ENCODE measurements at regions not wholly inside any gene's neighbourhood (a gene's known extent, or its start where the extent isn't known, plus 50 kb on each side); places are given as distances from the start of the nearest gene placed in this dataset.

GRCh38 chr12:91287753-91288152 is 105.1 kb upstream of the DCN start:
- Histone ChIP-seq H3K27ac (no peak overlapping the region), H3K4me1 (ENCODE audit: low read depth, poor library complexity, severe bottlenecking) (no peaks in the 10 kb centered on the region), H3K27me3 (ENCODE audit: insufficient read depth, low read depth) (no peaks in the 10 kb centered on the region), H3K79me2 (ENCODE audit: insufficient read depth, low read depth) (no peaks in the 10 kb centered on the region), H3K4me2 (no peak overlapping the region), H2AFZ (ENCODE audit: low read depth) (no peak overlapping the region), H3K9ac (no peak overlapping the region), H3K36me3 (ENCODE audit: insufficient read depth) (no peaks in the 10 kb centered on the region), H3K4me3 (IDR thresholded peaks at IDR 0.05; ENCODE audit: insufficient read depth, low read depth, low read length) (no peak overlapping the region), H4K20me1 (ENCODE audit: insufficient read depth) (no peaks in the 10 kb centered on the region)
- no peak for TF ChIP-seq CTCF (conservative IDR thresholded peaks at IDR 0.05; ENCODE audit: low read depth, low read length)

- Histone ChIP-seq H3K4me2 (no peak overlapping the region), H3K27me3 (ENCODE audit: insufficient read depth, low read depth) (no peaks in the 10 kb centered on the region), H3K27ac (no peak overlapping the region), H3K4me1 (ENCODE audit: low read depth, poor library complexity, severe bottlenecking) (no peaks in the 10 kb centered on the region), H3K9ac (no peak overlapping the region), H2AFZ (ENCODE audit: low read depth) (no peak overlapping the region), H3K79me2 (ENCODE audit: insufficient read depth, low read depth) (no peaks in the 10 kb centered on the region), H3K36me3 (ENCODE audit: insufficient read depth) (no peaks in the 10 kb centered on the region), H3K4me3 (IDR thresholded peaks at IDR 0.05; ENCODE audit: insufficient read depth, low read depth, low read length) (no peak overlapping the region), H4K20me1 (ENCODE audit: insufficient read depth) (no peaks in the 10 kb centered on the region)
- no peak for TF ChIP-seq CTCF (conservative IDR thresholded peaks at IDR 0.05; ENCODE audit: low read depth, low read length)
Observed at GRCh38 chr12:91278126-91278525, 95.5 kb upstream of the DCN start.

- no peak overlapping the region for H2AFZ ChIP-seq (ENCODE audit: low read depth)
- H3K4me3 ChIP-seq (IDR thresholded peaks at IDR 0.05; ENCODE audit: insufficient read depth, low read depth, low read length): no peak overlapping the region
- TF ChIP-seq CTCF (conservative IDR thresholded peaks at IDR 0.05; ENCODE audit: low read depth, low read length): no peak
- no peak overlapping the region for H3K9ac ChIP-seq
- H3K27ac ChIP-seq: no peak overlapping the region
- H3K4me2 ChIP-seq: no peak overlapping the region
- no peaks in the 10 kb centered on the region for H3K79me2 ChIP-seq (ENCODE audit: insufficient read depth, low read depth)
- no peaks in the 10 kb centered on the region for H3K27me3 ChIP-seq (ENCODE audit: insufficient read depth, low read depth)
- H3K4me1 ChIP-seq (ENCODE audit: low read depth, poor library complexity, severe bottlenecking): no peaks in the 10 kb centered on the region
- no peaks in the 10 kb centered on the region for H3K36me3 ChIP-seq (ENCODE audit: insufficient read depth)
- no peaks in the 10 kb centered on the region for H4K20me1 ChIP-seq (ENCODE audit: insufficient read depth)
Observed at GRCh38 chr12:91276509-91276908, 93.9 kb upstream of the DCN start.

GRCh38 chr12:91275321-91275720 is 92.7 kb upstream of the DCN start:
- no peak overlapping the region for H3K27ac ChIP-seq
- no peaks in the 10 kb centered on the region for H3K4me1 ChIP-seq (ENCODE audit: low read depth, poor library complexity, severe bottlenecking)
- no peaks in the 10 kb centered on the region for H3K79me2 ChIP-seq (ENCODE audit: insufficient read depth, low read depth)
- H3K36me3 ChIP-seq (ENCODE audit: insufficient read depth): no peaks in the 10 kb centered on the region
- no peak overlapping the region for H3K4me2 ChIP-seq
- H4K20me1 ChIP-seq (ENCODE audit: insufficient read depth): no peaks in the 10 kb centered on the region
- H3K9ac ChIP-seq: no peak overlapping the region
- no peaks in the 10 kb centered on the region for H3K27me3 ChIP-seq (ENCODE audit: insufficient read depth, low read depth)
- no peak overlapping the region for H3K4me3 ChIP-seq (IDR thresholded peaks at IDR 0.05; ENCODE audit: insufficient read depth, low read depth, low read length)
- no peak overlapping the region for H2AFZ ChIP-seq (ENCODE audit: low read depth)
- no peak for TF ChIP-seq CTCF (conservative IDR thresholded peaks at IDR 0.05; ENCODE audit: low read depth, low read length)

- Histone ChIP-seq H3K27me3 (ENCODE audit: insufficient read depth, low read depth) (no peaks in the 10 kb centered on the region), H4K20me1 (ENCODE audit: insufficient read depth) (no peaks in the 10 kb centered on the region), H3K9ac (no peak overlapping the region), H3K27ac (no peak overlapping the region), H3K4me2 (no peak overlapping the region), H3K4me1 (ENCODE audit: low read depth, poor library complexity, severe bottlenecking) (no peaks in the 10 kb centered on the region), H2AFZ (ENCODE audit: low read depth) (no peak overlapping the region), H3K36me3 (ENCODE audit: insufficient read depth) (no peaks in the 10 kb centered on the region), H3K79me2 (ENCODE audit: insufficient read depth, low read depth) (no peaks in the 10 kb centered on the region), H3K4me3 (IDR thresholded peaks at IDR 0.05; ENCODE audit: insufficient read depth, low read depth, low read length) (no peak overlapping the region)
- TF ChIP-seq CTCF (conservative IDR thresholded peaks at IDR 0.05; ENCODE audit: low read depth, low read length): no peak
Observed at GRCh38 chr12:91274916-91275315, 92.3 kb upstream of the DCN start.

All from KMS-11 (cell line).